HepG2 (cell line): ENCODE measurements at regions not wholly inside any gene's neighbourhood (a gene's known extent, or its start where the extent isn't known, plus 50 kb on each side); places are given as distances from the start of the nearest gene placed in this dataset.
"Not testable (repeated sequence)": the region's sequence is repeated elsewhere in the genome, so short reads cannot be mapped to it uniquely, and the experiment has no call there.

Source experiments
- ATAC-seq: fragments of 200-7000 bp; cut with Tn5 transposase; 3 replicates; pipeline ENCODE4 v1.9.1; 2020; ENCODE audit warnings: mild to moderate bottlenecking, moderate library complexity
- BruUV-seq: library from RNA; stranded (reverse); fragments of 400-500 nt; replicated peaks from 2 replicates; lab custom pipeline; 2021; lab: Mats Ljungman, UMichigan
- CTCF ChIA-PET: fragments of 300-600 bp; formaldehyde crosslinking; extraction: SDS; loops from one replicate; lab custom pipeline; 2021; ENCODE audit warnings: low total read pairs, inconsistent platforms, low intra/inter-chr PET ratio; lab: Yijun Ruan, JAX
- POLR2A ChIA-PET: fragments of 350-600 bp; sonication (Branson Sonifier 250); formaldehyde crosslinking; loops from one replicate; lab custom pipeline; 2020; ENCODE audit warnings: antibody characterized with exemption, inconsistent platforms; lab: Yijun Ruan, JAX
- DNase-seq: peaks from one replicate; pipeline ENCODE4 v3.0.0-alpha.2; 2015; ENCODE audit warnings: low spot score
- FAIRE-seq: peaks from 3 replicates; lab custom pipeline; 2011; peaks lifted over from hg19 to GRCh38; lab: Jason Lieb, UNC
- H2AFZ ChIP-seq: one replicate; pipeline ENCODE4 v1.6.1; 2011; ENCODE audit warnings: low read length, inconsistent platforms
- H3K27ac ChIP-seq: fragments of 300-600 bp; 3 replicates; pipeline ENCODE4 v1.8.0; 2011; ENCODE audit warnings: mixed run types, mild to moderate bottlenecking, mixed read lengths, low read length, inconsistent platforms; ENCODE audit not compliant: insufficient read depth; ENCODE audit errors: extremely low read length
- H3K27me3 ChIP-seq, 2 experiments: fragments of 200-600 bp in 1 of 2; 2 replicates in 1 of 2; 3 replicates in 1 of 2; pipeline versions ENCODE4 v1.6.0 to v1.8.0; 2011; ENCODE audit warnings: low read length in 2 of 2, mild to moderate bottlenecking in 2 of 2, moderate library complexity in 2 of 2, inconsistent platforms in 1 of 2; ENCODE audit not compliant: insufficient read depth in 2 of 2, control insufficient read depth in 1 of 2
- H3K36me3 ChIP-seq, 2 experiments: fragments of 200-600 bp in 1 of 2; replicated peaks in 1 of 2; 2 replicates in 1 of 2; 3 replicates in 1 of 2; pipeline versions ENCODE4 v1.5.1 to v1.8.0; 2011; ENCODE audit warnings: low read length in 2 of 2, inconsistent platforms in 1 of 2; ENCODE audit not compliant: insufficient read depth in 2 of 2, control insufficient read depth in 1 of 2
- H3K4me1 ChIP-seq: 2 replicates; pipeline ENCODE4 v1.5.1; 2012; ENCODE audit warnings: low read length, inconsistent platforms; ENCODE audit not compliant: insufficient read depth
- H3K4me2 ChIP-seq: 2 replicates; pipeline ENCODE4 v1.6.0; 2011; ENCODE audit warnings: low read depth, low read length, inconsistent platforms
- H3K4me3 ChIP-seq, 3 experiments: fragments of 200-600 bp in 1 of 3; sonication (generic), shearing (Covaris generic) in 1 of 3; replicated peaks in 1 of 3; 2 replicates each; pipeline ENCODE4 v1.5.1; 2011 to 2016; ENCODE audit warnings: low read length in 3 of 3, inconsistent platforms in 2 of 3, low read depth in 2 of 3, mild to moderate bottlenecking in 2 of 3, control low read depth in 1 of 3, mixed read lengths in 1 of 3; ENCODE audit not compliant: insufficient read depth in 1 of 3
- H3K79me2 ChIP-seq: one replicate; pipeline ENCODE4 v1.6.1; 2011; ENCODE audit warnings: low read length, inconsistent platforms; ENCODE audit not compliant: insufficient read depth
- H3K9ac ChIP-seq: 2 replicates; pipeline ENCODE4 v1.6.0; 2011; ENCODE audit warnings: mild to moderate bottlenecking, low read depth, low read length, inconsistent platforms; ENCODE audit not compliant: insufficient read depth
- H3K9me3 ChIP-seq: 2 replicates; pipeline ENCODE4 v1.5.1; 2012; ENCODE audit warnings: mild to moderate bottlenecking, low read length
- H4K20me1 ChIP-seq: 2 replicates; pipeline ENCODE4 v1.6.0; 2011; ENCODE audit warnings: inconsistent platforms, mild to moderate bottlenecking, low read length, moderate library complexity; ENCODE audit not compliant: insufficient read depth
- FOXA3 ChIP-seq: IDR thresholded peaks from 2 replicates; pipeline ENCODE4 v1.6.1; 2016; ENCODE audit warnings: missing genetic modification reagents, missing compliant biosample characterization
- FOXK1 ChIP-seq: sonication (generic); formaldehyde crosslinking; IDR thresholded peaks from 2 replicates; pipeline ENCODE4 v1.4.0; 2020; ENCODE audit warnings: low read depth, missing genetic modification reagents, borderline replicate concordance
- FOXP4 ChIP-seq: sonication (generic); formaldehyde crosslinking; IDR thresholded peaks from 2 replicates; pipeline ENCODE4 v1.4.0; 2020; ENCODE audit warnings: missing genetic modification reagents
- KDM2A ChIP-seq: sonication (generic); formaldehyde crosslinking; IDR thresholded peaks from 2 replicates; pipeline ENCODE4 v1.4.0; 2020; ENCODE audit warnings: low read depth, missing genetic modification reagents, borderline replicate concordance
- POGZ ChIP-seq: sonication (generic); formaldehyde crosslinking; IDR thresholded peaks from 2 replicates; pipeline ENCODE4 v1.4.0; 2020; ENCODE audit warnings: mild to moderate bottlenecking, missing genetic modification reagents
- SP5 ChIP-seq: IDR thresholded peaks from 2 replicates; pipeline ENCODE4 v1.6.1; 2016; ENCODE audit warnings: low read depth, borderline replicate concordance
- ZFP91 ChIP-seq: sonication (generic); formaldehyde crosslinking; IDR thresholded peaks from 2 replicates; pipeline ENCODE4 v1.9.0; 2022; ENCODE audit warnings: missing genetic modification reagents, mild to moderate bottlenecking, borderline replicate concordance
- ZFY ChIP-seq: sonication (generic); formaldehyde crosslinking; IDR thresholded peaks from 2 replicates; pipeline ENCODE4 v1.4.0; 2020; ENCODE audit warnings: missing genetic modification reagents
- ZNF281 ChIP-seq: sonication (generic); formaldehyde crosslinking; IDR thresholded peaks from 2 replicates; pipeline ENCODE4 v1.4.0; 2020; ENCODE audit warnings: missing genetic modification reagents, borderline replicate concordance
- ZNF687 ChIP-seq: sonication (generic); formaldehyde crosslinking; IDR thresholded peaks from 2 replicates; pipeline ENCODE4 v1.5.1; 2020; ENCODE audit warnings: mild to moderate bottlenecking, missing genetic modification reagents, moderate library complexity
- WGBS: methylation state at CpG from one replicate; pipeline ENCODE4 v1.1.6; 2017; ENCODE audit warnings: low lambda C conversion rate; 5-methylcytosine and 5-hydroxymethylcytosine counted together
- in situ Hi-C: cut with HindIII; loops from 2 replicates; pipeline ENCODE4 v1.10.0; 2017; ENCODE audit warnings: low pct_unique_long_range_greater_than_20kb; ENCODE audit not compliant: extremely low pct_ligation_motif_present
- intact Hi-C: fragments of 100-400 bp; cut with micrococcal nuclease; formaldehyde crosslinking; loops from one replicate; pipeline ENCODE4 v1.10.0; 2022; ENCODE audit not compliant: unreplicated experiment

- H3K4me3 ChIP-seq: peak overlapping the region in 1 of 3 experiments; percentile 10; a peak in 2 of 6 replicates
- in situ Hi-C loops, H3K79me2 ChIP-seq, CTCF ChIA-PET, H3K27me3 ChIP-seq, H3K36me3 ChIP-seq, BruUV-seq, POLR2A ChIA-PET, H4K20me1 ChIP-seq, intact Hi-C loops, H3K9me3 ChIP-seq, H3K27ac ChIP-seq, ATAC-seq, FAIRE-seq, H3K9ac ChIP-seq: not testable (repeated sequence)
- H2AFZ ChIP-seq: peak overlapping the region; percentile 29
- H3K4me2 ChIP-seq: peak overlapping the region; percentile 32; the same call in 1 of the 2 replicates
- no CpG with 5 or more reads among the region's 5 CpGs for WGBS
- peaks cover 42% of the 10 kb centered on the region for H3K4me1 ChIP-seq
- peak; percentile 43 for DNase-seq
- TF ChIP-seq FOXK1 (CRISPR knock-in tag) (0 out of 2 replicates have a peak, but pooled peaks have one; percentile 37), FOXA3 (CRISPR knock-in tag) (peak; percentile 64), ZNF687 (peak; percentile 33), POGZ (CRISPR knock-in tag) (0 out of 2 replicates have a peak, but pooled peaks have one; percentile 32), SP5 (CRISPR knock-in tag) (0 out of 2 replicates have a peak, but pooled peaks have one; percentile 17), ZFY (CRISPR knock-in tag) (0 out of 2 replicates have a peak, but pooled peaks have one; percentile 44), KDM2A (CRISPR knock-in tag) (0 out of 2 replicates have a peak, but pooled peaks have one; percentile 49), FOXP4 (CRISPR knock-in tag) (0 out of 2 replicates have a peak, but pooled peaks have one; percentile 13), ZNF281 (CRISPR knock-in tag) (peak; percentile 90), ZFP91 (0 out of 2 replicates have a peak, but pooled peaks have one; percentile 22)
Observed at GRCh38 chr7:121712961-121713360, 160.0 kb upstream of the PTPRZ1 start.
